Neutrophil (primary cell): ENCODE measurements at regions not wholly inside any gene's neighbourhood (a gene's known extent, or its start where the extent isn't known, plus 50 kb on each side); places are given as distances from the start of the nearest gene placed in this dataset.

Source experiments
- H3K27ac ChIP-seq: fragments of 200-600 bp; sonication (generic); 2 replicates; pipeline ENCODE4 v1.5.1; 2016; ENCODE audit warnings: mild to moderate bottlenecking, moderate library complexity
- H3K27me3 ChIP-seq: fragments of 200-600 bp; sonication (generic); 2 replicates; pipeline ENCODE4 v1.6.0; 2016; ENCODE audit warnings: mild to moderate bottlenecking
- H3K36me3 ChIP-seq: fragments of 200-600 bp; sonication (generic); 2 replicates; pipeline ENCODE4 v1.5.1; 2017
- H3K4me1 ChIP-seq, 2 experiments: fragments of 200-600 bp in 1 of 2; sonication (generic) in 1 of 2; 1 replicate in 1 of 2; 2 replicates in 1 of 2; pipeline versions ENCODE4 v1.5.1 to v1.6.1; 2013 to 2016; ENCODE audit warnings: low read depth in 1 of 2, low read length in 1 of 2, mild to moderate bottlenecking in 1 of 2, moderate library complexity in 1 of 2; ENCODE audit not compliant: control insufficient read depth in 1 of 2, insufficient read depth in 1 of 2
- H3K4me3 ChIP-seq, 2 experiments: fragments of 200-600 bp in 1 of 2; sonication (generic) in 1 of 2; 1 replicate in 1 of 2; 2 replicates in 1 of 2; pipeline ENCODE4 v1.5.1; 2013 to 2016; ENCODE audit warnings: low read depth in 1 of 2, low read length in 1 of 2, mild to moderate bottlenecking in 1 of 2, moderate library complexity in 1 of 2
- H3K9me3 ChIP-seq: fragments of 200-600 bp; sonication (generic); 2 replicates; pipeline ENCODE4 v1.5.1; 2016
- TF ChIP-seq, protein P1 (sequence below): fragments of 200-600 bp; sonication (generic); IDR thresholded peaks from 2 replicates; pipeline ENCODE4 v1.5.1; 2016; ENCODE audit warnings: antibody characterized with exemption

DNA sequence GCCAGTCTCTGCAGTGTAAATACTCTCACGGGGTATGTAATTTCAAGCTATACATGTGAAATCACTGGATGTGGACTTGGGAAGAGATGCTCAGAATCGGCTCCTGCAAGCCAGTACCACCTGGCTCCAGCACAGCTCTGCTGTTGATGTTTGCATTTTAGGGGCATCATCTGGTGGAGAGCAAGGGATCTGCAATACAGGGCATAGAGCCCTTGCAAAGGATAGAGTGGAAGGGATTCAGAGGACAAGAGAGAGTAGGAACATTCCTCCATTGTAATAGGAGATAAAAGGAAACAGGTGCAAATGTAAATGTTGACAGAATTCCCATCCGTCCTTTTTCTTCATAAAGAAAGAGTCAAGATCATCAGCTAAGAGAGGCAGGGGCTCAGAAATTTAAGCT, 184.1 kb downstream of the PMP22 start:
- Histone ChIP-seq H3K27me3 (peaks cover 16% of the 10 kb centered on the region), H3K4me3 (no peak overlapping the region), H3K4me1 (no peaks in the 10 kb centered on the region), H3K27ac (no peak overlapping the region), H3K36me3 (no peaks in the 10 kb centered on the region), H3K9me3 (no peaks in the 10 kb centered on the region)
- TF ChIP-seq, protein P1, sequence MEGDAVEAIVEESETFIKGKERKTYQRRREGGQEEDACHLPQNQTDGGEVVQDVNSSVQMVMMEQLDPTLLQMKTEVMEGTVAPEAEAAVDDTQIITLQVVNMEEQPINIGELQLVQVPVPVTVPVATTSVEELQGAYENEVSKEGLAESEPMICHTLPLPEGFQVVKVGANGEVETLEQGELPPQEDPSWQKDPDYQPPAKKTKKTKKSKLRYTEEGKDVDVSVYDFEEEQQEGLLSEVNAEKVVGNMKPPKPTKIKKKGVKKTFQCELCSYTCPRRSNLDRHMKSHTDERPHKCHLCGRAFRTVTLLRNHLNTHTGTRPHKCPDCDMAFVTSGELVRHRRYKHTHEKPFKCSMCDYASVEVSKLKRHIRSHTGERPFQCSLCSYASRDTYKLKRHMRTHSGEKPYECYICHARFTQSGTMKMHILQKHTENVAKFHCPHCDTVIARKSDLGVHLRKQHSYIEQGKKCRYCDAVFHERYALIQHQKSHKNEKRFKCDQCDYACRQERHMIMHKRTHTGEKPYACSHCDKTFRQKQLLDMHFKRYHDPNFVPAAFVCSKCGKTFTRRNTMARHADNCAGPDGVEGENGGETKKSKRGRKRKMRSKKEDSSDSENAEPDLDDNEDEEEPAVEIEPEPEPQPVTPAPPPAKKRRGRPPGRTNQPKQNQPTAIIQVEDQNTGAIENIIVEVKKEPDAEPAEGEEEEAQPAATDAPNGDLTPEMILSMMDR: no peak

DNA sequence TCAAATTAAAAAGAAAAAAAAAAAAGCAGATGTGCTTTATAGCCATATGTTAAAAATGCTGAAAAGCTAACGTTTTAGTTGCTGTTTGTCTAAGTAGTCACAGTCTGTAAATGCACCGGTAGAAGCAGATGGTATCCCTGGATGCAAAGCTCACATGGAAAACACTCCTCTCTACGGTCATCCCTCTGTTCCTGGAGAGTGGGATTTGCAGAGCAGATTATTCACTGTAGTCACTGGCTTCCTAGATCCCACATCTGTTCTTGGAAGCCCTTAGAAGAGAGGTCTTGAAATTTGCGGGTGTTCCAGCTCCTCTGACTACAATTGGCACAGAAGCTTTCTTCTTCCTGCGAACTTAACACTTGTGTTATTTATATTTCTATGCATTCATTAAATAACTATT, 186.6 kb downstream of the PMP22 start:
- no peak overlapping the region for H3K27ac ChIP-seq
- no peaks in the 10 kb centered on the region for H3K9me3 ChIP-seq
- TF ChIP-seq, protein P1: no peak
- peaks cover 5% of the 10 kb centered on the region for H3K27me3 ChIP-seq
- no peaks in the 10 kb centered on the region for H3K36me3 ChIP-seq
- no peaks in the 10 kb centered on the region for H3K4me1 ChIP-seq
- no peak overlapping the region for H3K4me3 ChIP-seq

DNA sequence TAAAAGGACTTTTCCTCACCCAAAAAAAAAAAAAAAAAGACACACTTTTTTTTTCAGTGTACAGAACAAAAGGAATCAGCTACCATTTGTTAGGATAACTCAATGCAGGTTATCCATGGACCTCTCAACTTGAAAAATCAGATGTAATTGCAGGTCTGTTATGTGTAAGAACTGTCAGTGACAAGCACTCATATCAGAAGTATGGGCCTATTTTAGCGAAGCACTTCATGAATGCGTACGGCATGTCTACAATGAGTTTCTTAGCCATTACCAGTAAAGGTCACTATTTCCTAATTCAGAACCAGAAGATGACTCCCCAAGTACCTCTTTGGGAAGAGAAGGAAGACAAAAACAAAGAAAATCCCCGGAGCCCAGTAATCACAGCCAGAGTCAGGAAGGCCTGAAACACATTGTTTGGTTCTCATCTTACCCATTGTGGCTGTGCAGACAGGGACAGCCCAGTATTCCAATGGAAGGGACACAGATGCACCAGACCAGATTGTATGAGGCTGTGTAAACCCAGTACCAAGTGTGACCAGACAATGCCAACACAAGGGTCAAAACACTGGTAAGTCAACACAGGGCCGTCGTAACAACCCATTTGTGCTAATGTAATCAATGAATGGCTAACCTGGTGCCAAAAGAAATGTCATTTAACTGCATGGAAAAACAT, 188.0 kb downstream of the PMP22 start:
- TF ChIP-seq, protein P1: no peak
- Histone ChIP-seq H3K4me3 (no peak overlapping the region), H3K27me3 (no peaks in the 10 kb centered on the region), H3K36me3 (no peaks in the 10 kb centered on the region), H3K27ac (no peak overlapping the region), H3K4me1 (no peaks in the 10 kb centered on the region), H3K9me3 (no peaks in the 10 kb centered on the region)

DNA sequence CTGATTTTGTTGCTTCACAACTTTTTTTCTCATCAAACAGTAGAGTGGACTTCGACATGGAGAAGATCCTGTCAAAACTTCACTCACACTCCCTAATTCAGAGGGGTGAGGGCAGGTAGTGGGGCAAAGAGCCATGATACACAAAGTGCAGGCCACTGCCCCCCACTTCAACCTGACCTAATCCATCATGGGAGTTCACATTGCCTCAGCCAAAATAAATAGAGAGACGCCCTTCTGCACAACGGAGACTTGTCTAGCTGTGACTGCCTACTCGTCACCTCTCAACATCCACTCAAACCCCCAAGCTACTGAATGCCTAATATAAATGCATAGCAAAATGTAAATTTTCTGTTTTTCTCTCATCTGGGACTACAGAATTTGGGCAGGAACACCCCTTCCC, 213.2 kb downstream of the PMP22 start:
- H3K36me3 ChIP-seq: no peaks in the 10 kb centered on the region
- peaks cover 17% of the 10 kb centered on the region for H3K27me3 ChIP-seq
- no peaks in the 10 kb centered on the region for H3K4me1 ChIP-seq
- no peak overlapping the region for H3K4me3 ChIP-seq
- no peaks in the 10 kb centered on the region for H3K9me3 ChIP-seq
- H3K27ac ChIP-seq: no peak overlapping the region
- TF ChIP-seq, protein P1: no peak

DNA sequence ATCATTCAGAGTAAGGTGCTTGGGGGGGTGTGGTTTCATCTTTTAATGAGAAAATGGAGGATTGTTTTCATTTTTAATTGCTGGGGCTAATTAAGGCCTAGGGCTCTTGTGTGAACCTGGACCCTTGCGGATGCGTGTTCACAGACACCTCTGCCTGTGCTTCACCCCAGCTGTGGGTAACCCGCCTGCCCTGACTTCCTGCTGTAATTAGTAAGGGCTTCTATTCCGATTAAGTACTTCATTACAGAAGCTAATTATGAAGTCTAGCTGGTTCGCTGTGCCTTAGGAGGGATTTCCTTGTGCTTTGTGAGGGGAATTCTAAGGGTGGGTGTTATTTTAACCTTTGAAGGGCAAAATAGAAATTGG, 215.3 kb downstream of the PMP22 start:
- Histone ChIP-seq H3K4me3 (no peak overlapping the region), H3K27ac (no peak overlapping the region), H3K4me1 (no peaks in the 10 kb centered on the region), H3K36me3 (no peaks in the 10 kb centered on the region), H3K9me3 (no peaks in the 10 kb centered on the region), H3K27me3 (peaks cover 17% of the 10 kb centered on the region)
- TF ChIP-seq, protein P1: no peak
